ENCODE measurements at regions not wholly inside any gene's neighbourhood (a gene's known extent, or its start where the extent isn't known, plus 50 kb on each side); places are given as distances from the start of the nearest gene placed in this dataset.

- CTCF ChIA-PET (ENCODE audit: low intra/inter-chr PET ratio), result no interaction called here
- no peaks in the 10 kb centered on the region for H3K9me1 ChIP-seq (ENCODE audit: control insufficient read depth, insufficient read depth, low read length)
- POLR2A ChIA-PET, result no interaction called here
- no peaks in the 10 kb centered on the region for H3K9me3 ChIP-seq (replicated peaks; ENCODE audit: control insufficient read depth, insufficient read depth, low read depth, low read length)
- H3K4me3 ChIP-seq, result no peak overlapping the region
- no peak for ATAC-seq
- no peak for DNase-seq (ENCODE audit: extremely low read depth in 1 of 4, low spot score in 3 of 4)
- BruUV-seq (replicated peaks), result no TSS peak
- H3K79me2 ChIP-seq (ENCODE audit: control insufficient read depth, insufficient read depth, low read length), result no peaks in the 10 kb centered on the region
- H3K4me1 ChIP-seq (replicated peaks in 1 of 2; ENCODE audit: control insufficient read depth in 2 of 2, insufficient read depth in 2 of 2, low read length in 2 of 2), result no peaks in the 10 kb centered on the region
- H4K20me1 ChIP-seq (replicated peaks; ENCODE audit: control insufficient read depth, insufficient read depth, low read length), result no peaks in the 10 kb centered on the region
- no peaks in the 10 kb centered on the region for H3K27me3 ChIP-seq (ENCODE audit: control insufficient read depth in 2 of 2, insufficient read depth in 2 of 2, low read length in 2 of 2)
- no peak for FAIRE-seq
- no peak overlapping the region for H3K4me2 ChIP-seq (ENCODE audit: insufficient read depth, low read length)
- no peaks in the 10 kb centered on the region for H3K36me3 ChIP-seq (ENCODE audit: control insufficient read depth, insufficient read depth, low read length)
- in situ Hi-C loops (cut with MboI), result no loop called here
- H3K27ac ChIP-seq (ENCODE audit: extremely low read depth, low read depth, low read length), result no peak overlapping the region
- no peak overlapping the region for H2AFZ ChIP-seq (ENCODE audit: low read depth, low read length)
- intact Hi-C loops (cut with micrococcal nuclease), result no loop called here
- H3K9ac ChIP-seq (ENCODE audit: insufficient read depth in 1 of 2, low read depth in 2 of 2, low read length in 2 of 2), result no peak overlapping the region
- WGBS (ENCODE audit: insufficient coverage, low coverage, missing lambda C conversion rate), result 8% methylated on average over 3 of the region's 3 CpGs
- TF ChIP-seq PRDM10 (IDR thresholded peaks at IDR 0.05; ENCODE audit: partially characterized antibody) (no peak), PTTG1 (tag; IDR thresholded peaks at IDR 0.05; ENCODE audit: low read depth) (no peak), ATF3 (IDR thresholded peaks at IDR 0.05) (peak; percentile 17; the same call in 1 of the 2 replicates), ATF3 (CRISPR knock-in tag; conservative IDR thresholded peaks at IDR 0.05) (no peak), KAT8 (IDR thresholded peaks at IDR 0.05; ENCODE audit: low read depth) (no peak), MEIS2 (IDR thresholded peaks at IDR 0.05; ENCODE audit: partially characterized antibody) (no peak), HNRNPK (IDR thresholded peaks at IDR 0.05; ENCODE audit: low read depth, low read length, poor library complexity, severe bottlenecking) (no peak), ELK3 (CRISPR knock-in tag; IDR thresholded peaks at IDR 0.05) (no peak), HDAC3 (IDR thresholded peaks at IDR 0.05; ENCODE audit: borderline replicate concordance, partially characterized antibody) (no peak), NR2F6 (CRISPR knock-in tag; IDR thresholded peaks at IDR 0.05) (no peak), POLR2A (conservative IDR thresholded peaks at IDR 0.05) (no peak), MNT (conservative IDR thresholded peaks at IDR 0.05) (no peak), HMBOX1 (IDR thresholded peaks at IDR 0.05) (no peak), TRIM25 (IDR thresholded peaks at IDR 0.05; ENCODE audit: borderline replicate concordance) (no peak)
Measured at GRCh38 chr5:121628783-121629182, 222.9 kb upstream of the FTMT start.

All from K562 (cell line).